A673 (cell line): ENCODE measurements at regions not wholly inside any gene's neighbourhood (a gene's known extent, or its start where the extent isn't known, plus 50 kb on each side); places are given as distances from the start of the nearest gene placed in this dataset.

Experiments
- CTCF ChIP-seq: fragments of 300-800, 200-600 bp; sonication (generic); conservative IDR thresholded peaks from 2 replicates; pipeline ENCODE4 v1.5.1; 2017; ENCODE audit warnings: low read depth, mild to moderate bottlenecking, antibody characterized with exemption, low read length, moderate library complexity, mixed read lengths
- EZH2 ChIP-seq: fragments of 200-600 bp; sonication (generic); IDR thresholded peaks from 2 replicates; pipeline ENCODE4 v1.6.1; 2017; ENCODE audit warnings: borderline replicate concordance, low read depth, mild to moderate bottlenecking, mixed read lengths, antibody characterized with exemption, low read length; ENCODE audit not compliant: poor library complexity, severe bottlenecking

GRCh38 chr1:38644092-38644491 is 215.5 kb downstream of the RRAGC start:
- TF ChIP-seq CTCF (no peak), EZH2 (no peak)
